Large intestine (tissue), 3 donors: ENCODE measurements at regions not wholly inside any gene's neighbourhood (a gene's known extent, or its start where the extent isn't known, plus 50 kb on each side); places are given as distances from the start of the nearest gene placed in this dataset.
"Not testable (repeated sequence)": the region's sequence is repeated elsewhere in the genome, so short reads cannot be mapped to it uniquely, and the experiment has no call there.

Experiments
- DNase-seq, 2 donors: peaks; one replicate each; pipeline versions ENCODE4 v3.0.0 to v3.0.0-alpha.2; 2013
- H3K27ac ChIP-seq: one replicate; pipeline ENCODE4 v1.5.1; 2013; ENCODE audit warnings: low read length
- H3K27me3 ChIP-seq: 2 replicates; pipeline ENCODE4 v1.6.1; 2013; ENCODE audit warnings: low read length; ENCODE audit not compliant: control insufficient read depth, insufficient read depth
- H3K36me3 ChIP-seq: 2 replicates; pipeline ENCODE4 v1.6.1; 2013; ENCODE audit warnings: low read length; ENCODE audit not compliant: control insufficient read depth, insufficient read depth
- H3K4me1 ChIP-seq: one replicate; pipeline ENCODE4 v1.6.1; 2013; ENCODE audit warnings: low read length; ENCODE audit not compliant: control insufficient read depth, insufficient read depth
- H3K4me3 ChIP-seq: one replicate; pipeline ENCODE4 v1.5.1; 2013; ENCODE audit warnings: low read length
- H3K9me3 ChIP-seq: one replicate; pipeline ENCODE4 v1.6.1; 2013; ENCODE audit warnings: mild to moderate bottlenecking, low read depth, low read length, moderate library complexity; ENCODE audit not compliant: control insufficient read depth
- WGBS: methylation state at CpG from one replicate; pipeline ENCODE4 v1.1.5; 2013; ENCODE audit warnings: low lambda C conversion rate; ENCODE audit not compliant: insufficient coverage; 5-methylcytosine and 5-hydroxymethylcytosine counted together

DNA sequence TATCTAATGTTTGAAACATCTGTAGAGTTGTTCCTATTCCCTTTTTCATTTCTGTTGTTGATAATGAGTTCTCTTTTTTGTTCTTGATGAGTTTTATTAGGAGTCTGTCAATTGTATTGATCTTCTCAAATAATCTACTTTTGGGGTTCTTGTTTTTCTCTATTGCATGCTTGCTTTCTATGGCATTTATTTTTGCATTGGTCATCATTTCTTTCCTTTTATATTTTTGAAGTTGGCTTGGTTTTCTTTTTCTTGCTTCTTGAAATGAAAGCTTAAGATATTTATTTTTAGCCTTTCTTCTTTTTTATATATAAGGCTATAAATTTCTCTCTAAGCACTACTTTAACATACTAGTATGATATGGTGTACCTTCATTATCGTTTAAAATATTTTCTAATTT lies 381.8 kb downstream of the NPHP4 start:
- no peak overlapping the region for H3K4me3 ChIP-seq
- no peaks in the 10 kb centered on the region for H3K9me3 ChIP-seq
- no peaks in the 10 kb centered on the region for H3K36me3 ChIP-seq
- H3K27ac ChIP-seq: no peak overlapping the region
- H3K4me1 ChIP-seq: no peaks in the 10 kb centered on the region
- H3K27me3 ChIP-seq: no peaks in the 10 kb centered on the region
- WGBS: no CpG with 5 or more reads among the region's 1 CpG
- no peak for DNase-seq

DNA sequence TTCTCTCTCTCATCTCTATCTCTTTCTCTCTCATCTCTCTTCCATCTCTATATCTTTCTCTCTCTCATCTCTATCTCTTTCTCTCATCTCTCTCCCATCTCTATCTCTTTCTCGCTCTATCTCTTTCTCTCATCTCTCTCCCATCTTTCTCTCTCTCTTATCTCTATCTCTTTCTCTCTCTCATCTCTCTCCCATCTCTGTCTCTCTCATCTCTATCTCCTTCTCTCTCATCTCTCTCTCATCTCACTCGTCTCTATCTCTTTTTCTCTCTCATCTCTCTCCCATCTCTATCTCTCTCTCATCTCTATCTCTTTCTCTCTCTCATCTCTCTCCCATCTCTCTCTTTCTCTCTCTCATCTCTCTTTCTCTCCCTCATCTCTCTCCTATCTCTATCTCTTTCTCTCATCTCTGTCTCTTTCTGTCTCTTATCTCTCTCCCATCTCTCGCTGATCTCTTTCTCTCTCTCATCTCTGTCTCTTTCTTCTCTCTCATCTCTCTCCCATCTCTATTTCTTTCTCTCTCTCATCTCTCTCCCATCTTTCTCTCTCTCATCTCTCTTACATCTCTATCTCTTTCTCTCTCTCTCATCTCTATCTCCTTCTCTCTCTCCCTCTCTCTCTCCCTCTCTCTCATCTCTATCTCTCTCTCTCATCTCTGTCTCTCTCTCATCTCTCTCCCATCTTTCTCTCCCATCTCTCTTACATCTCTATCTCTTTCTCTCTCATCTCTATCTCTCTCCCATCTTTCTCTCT lies 388.7 kb downstream of the NPHP4 start:
- H3K4me3 ChIP-seq: no peak overlapping the region
- no peaks in the 10 kb centered on the region for H3K9me3 ChIP-seq
- no peaks in the 10 kb centered on the region for H3K36me3 ChIP-seq
- H3K27me3 ChIP-seq: no peaks in the 10 kb centered on the region
- no peaks in the 10 kb centered on the region for H3K4me1 ChIP-seq
- no peak for DNase-seq
- 90% methylated on average over 3 of the region's 3 CpGs for WGBS
- H3K27ac ChIP-seq: no peak overlapping the region

DNA sequence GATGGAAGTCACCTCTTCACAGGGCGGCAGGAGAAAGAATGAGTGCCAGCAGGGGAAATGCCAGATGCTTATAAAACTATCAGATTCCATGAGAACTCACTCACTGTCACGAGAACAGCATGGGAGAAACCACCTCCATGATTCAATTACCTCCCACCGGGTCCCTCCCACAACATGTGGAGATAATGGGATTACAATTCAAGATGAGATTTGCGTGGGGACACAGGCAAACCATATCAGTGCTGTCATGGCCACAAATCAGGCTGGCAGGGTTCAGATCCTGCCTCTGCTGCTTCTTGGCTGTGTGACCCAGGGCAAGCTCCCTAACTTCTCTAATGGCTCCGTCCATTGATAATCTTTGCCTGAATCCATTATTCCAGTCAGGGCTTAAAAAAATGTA lies 389.5 kb downstream of the NPHP4 start:
- 67% methylated on average over 1 of the region's 5 CpGs for WGBS

DNA sequence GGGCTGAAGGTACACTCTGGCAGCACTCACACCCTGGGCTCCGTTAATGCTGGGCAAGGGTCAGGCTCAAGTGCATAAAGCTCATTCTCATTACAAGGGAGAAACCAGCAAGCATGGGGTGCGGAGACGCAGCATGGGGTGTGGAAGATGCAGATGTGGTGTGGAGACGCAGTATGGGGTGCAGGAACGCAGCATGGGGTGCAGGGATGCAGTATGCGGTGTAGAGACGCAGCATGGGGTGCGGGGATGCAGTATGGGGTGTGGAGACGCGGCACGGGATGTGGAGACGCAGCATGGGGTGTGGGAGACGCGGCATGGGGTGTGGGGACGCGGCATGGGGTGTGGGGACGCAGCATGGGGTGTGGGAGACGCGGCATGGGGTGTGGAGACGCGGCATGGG lies 390.7 kb downstream of the NPHP4 start:
- no peak for DNase-seq
- Histone ChIP-seq H3K4me3 (no peak overlapping the region), H3K4me1 (no peaks in the 10 kb centered on the region), H3K27me3 (no peaks in the 10 kb centered on the region), H3K36me3 (no peaks in the 10 kb centered on the region), H3K9me3 (no peaks in the 10 kb centered on the region), H3K27ac (no peak overlapping the region)
- WGBS: 92% methylated on average over 2 of the region's 21 CpGs

More for the DNA sequence above, 389.5 kb downstream of the NPHP4 start:
- not testable (repeated sequence) for H3K4me1 ChIP-seq, H3K27ac ChIP-seq, H3K4me3 ChIP-seq, DNase-seq, H3K27me3 ChIP-seq, H3K9me3 ChIP-seq, H3K36me3 ChIP-seq

DNA sequence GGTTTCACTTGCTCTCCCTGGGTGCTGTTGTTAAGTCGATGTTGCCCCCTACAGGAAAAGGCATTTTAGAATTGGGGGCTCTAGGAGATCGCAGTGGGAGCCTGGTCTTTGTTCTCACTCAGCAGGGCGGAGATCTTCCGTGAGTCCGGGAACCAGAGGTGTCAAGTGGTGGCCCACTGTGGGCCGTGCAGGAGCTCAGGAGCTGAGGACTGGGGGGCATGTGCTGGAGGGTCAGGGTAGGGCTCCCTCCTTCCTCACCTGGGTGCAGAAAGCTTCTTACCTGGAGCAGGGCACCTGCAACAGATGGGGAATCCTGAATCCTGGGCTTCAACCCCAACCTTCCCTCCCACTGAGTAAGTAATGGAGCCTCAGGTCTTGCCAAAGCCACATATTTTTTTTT lies 392.7 kb downstream of the NPHP4 start:
- Histone ChIP-seq H3K9me3 (no peaks in the 10 kb centered on the region), H3K36me3 (no peaks in the 10 kb centered on the region), H3K4me1 (no peaks in the 10 kb centered on the region), H3K27me3 (no peaks in the 10 kb centered on the region), H3K27ac (no peak overlapping the region), H3K4me3 (no peak overlapping the region)
- DNase-seq: no peak
- no CpG with 5 or more reads among the region's 6 CpGs for WGBS

GRCh38 chr1:5598824-5599395 lies 393.3 kb downstream of the NPHP4 start:
- DNase-seq: no peak
- H3K27ac ChIP-seq: no peak overlapping the region
- WGBS: no CpG with 5 or more reads among the region's 10 CpGs

DNA sequence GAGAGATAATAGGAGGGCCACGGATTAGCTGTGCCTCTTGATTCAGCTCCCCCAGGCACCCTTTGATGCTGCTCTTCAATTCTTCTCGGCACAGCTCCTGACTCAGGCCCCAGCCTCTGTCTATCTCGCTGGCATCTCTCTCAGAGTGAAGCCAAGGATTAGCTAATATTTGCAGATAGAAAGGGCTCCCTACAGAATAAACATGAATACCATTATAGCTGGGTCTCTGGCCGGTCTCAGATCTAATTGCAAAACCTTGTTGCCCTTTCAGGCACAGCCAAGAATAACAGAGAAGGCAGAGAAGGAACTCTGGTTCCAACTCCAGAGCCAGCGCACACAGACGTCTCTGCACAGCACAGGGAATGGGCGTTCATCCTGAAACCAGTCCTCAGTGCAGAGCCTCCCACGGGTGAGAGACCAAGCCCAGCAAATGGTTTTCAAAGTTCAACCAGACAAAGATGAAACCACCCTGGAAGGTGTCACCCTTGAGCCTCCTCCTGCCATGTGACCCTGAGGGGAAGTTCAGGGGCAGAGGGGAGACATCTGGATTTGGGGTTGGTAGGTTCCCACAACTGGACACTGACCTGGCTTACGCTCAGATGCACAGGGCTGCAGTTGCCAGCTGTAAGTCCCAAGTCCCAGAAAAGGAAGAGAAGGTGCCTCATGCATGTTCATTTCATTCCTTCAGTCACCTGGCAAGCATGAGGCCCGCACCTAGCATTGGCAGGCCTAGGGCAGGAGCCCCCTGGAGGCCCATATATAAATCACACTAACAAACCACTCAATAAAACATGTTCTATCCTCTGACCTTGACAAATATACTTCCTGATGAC lies 394.0 kb downstream of the NPHP4 start:
- H3K9me3 ChIP-seq: no peaks in the 10 kb centered on the region
- no peaks in the 10 kb centered on the region for H3K4me1 ChIP-seq
- DNase-seq: no peak
- H3K36me3 ChIP-seq: no peaks in the 10 kb centered on the region
- no peak overlapping the region for H3K27ac ChIP-seq
- no peak overlapping the region for H3K4me3 ChIP-seq
- no CpG with 5 or more reads among the region's 10 CpGs for WGBS
- H3K27me3 ChIP-seq: no peaks in the 10 kb centered on the region

More at GRCh38 chr1:5598824-5599395, 393.3 kb downstream of the NPHP4 start:
- no peaks in the 10 kb centered on the region for H3K4me1 ChIP-seq
- H3K36me3 ChIP-seq: no peaks in the 10 kb centered on the region
- H3K27me3 ChIP-seq: no peaks in the 10 kb centered on the region
- no peak overlapping the region for H3K4me3 ChIP-seq
- H3K9me3 ChIP-seq: no peaks in the 10 kb centered on the region

DNA sequence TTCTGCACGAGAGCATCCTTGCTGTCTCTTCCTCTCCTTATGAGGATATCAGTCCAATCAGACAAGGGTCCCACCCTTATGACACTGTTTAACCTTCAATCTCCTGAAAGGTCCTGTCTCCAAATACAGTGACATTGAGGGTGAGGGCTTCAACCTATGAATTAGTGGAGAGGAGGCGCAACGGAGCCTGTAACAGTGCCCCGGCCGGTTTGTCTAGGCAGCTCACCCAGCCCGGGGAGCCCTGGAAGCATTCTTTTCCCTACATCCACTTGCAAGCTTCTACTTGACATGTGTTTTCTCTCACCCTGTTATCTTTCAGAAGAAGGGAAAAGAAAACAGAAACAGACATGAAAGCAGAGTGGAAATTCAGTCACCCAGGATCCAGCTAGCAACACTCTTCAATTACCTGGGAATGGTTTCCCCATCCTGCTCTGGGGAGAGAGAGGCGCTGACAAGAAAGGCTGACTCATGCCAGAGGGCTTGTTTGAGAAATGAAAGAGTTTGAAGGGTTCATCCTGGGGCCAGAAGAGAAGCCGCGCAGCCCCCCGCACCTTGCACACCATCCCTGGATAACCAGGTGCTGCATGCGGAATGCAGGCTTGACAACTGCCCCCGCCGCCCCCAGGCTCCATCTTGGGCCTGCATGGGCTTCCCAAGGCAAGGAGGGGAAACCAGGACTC lies 394.9 kb downstream of the NPHP4 start:
- no peaks in the 10 kb centered on the region for H3K27me3 ChIP-seq
- no peaks in the 10 kb centered on the region for H3K9me3 ChIP-seq
- no peak overlapping the region for H3K4me3 ChIP-seq
- DNase-seq: no peak
- no peaks in the 10 kb centered on the region for H3K4me1 ChIP-seq
- no peak overlapping the region for H3K27ac ChIP-seq
- H3K36me3 ChIP-seq: no peaks in the 10 kb centered on the region
- WGBS: 60% methylated on average over 1 of the region's 13 CpGs

DNA sequence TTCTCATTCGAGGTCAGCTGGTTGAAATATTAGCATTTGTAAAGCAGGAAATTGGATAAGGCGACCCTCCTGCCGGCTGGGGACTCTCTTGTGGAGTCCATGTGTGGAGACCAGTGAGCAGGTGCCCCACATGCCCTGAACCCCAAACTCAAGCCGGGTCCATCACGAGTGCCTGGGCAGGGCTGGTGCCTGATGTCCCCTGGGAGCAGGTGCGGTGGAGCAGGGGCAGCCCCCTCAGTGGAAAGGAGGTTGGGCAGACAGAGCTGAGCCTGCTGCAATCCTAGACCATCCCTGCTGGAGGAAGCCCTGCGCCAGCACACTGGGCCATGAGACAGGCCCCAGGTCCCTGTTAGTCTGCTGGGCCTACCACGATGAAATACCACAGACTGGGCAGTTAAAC lies 395.6 kb downstream of the NPHP4 start:
- no peak overlapping the region for H3K27ac ChIP-seq
- no peaks in the 10 kb centered on the region for H3K36me3 ChIP-seq
- no peak overlapping the region for H3K4me3 ChIP-seq
- no peaks in the 10 kb centered on the region for H3K9me3 ChIP-seq
- DNase-seq: no peak
- H3K27me3 ChIP-seq: no peaks in the 10 kb centered on the region
- H3K4me1 ChIP-seq: no peaks in the 10 kb centered on the region
- no CpG with 5 or more reads among the region's 8 CpGs for WGBS

GRCh38 chr1:5595531-5596170 lies 396.6 kb downstream of the NPHP4 start:
- Histone ChIP-seq H3K27me3 (no peaks in the 10 kb centered on the region), H3K4me3 (no peak overlapping the region), H3K36me3 (no peaks in the 10 kb centered on the region), H3K27ac (no peak overlapping the region), H3K4me1 (no peaks in the 10 kb centered on the region), H3K9me3 (no peaks in the 10 kb centered on the region)
- no peak for DNase-seq
- WGBS: no CpG with 5 or more reads among the region's 17 CpGs
